ENCODE measurements at regions not wholly inside any gene's neighbourhood (a gene's known extent, or its start where the extent isn't known, plus 50 kb on each side); places are given as distances from the start of the nearest gene placed in this dataset.

DNA sequence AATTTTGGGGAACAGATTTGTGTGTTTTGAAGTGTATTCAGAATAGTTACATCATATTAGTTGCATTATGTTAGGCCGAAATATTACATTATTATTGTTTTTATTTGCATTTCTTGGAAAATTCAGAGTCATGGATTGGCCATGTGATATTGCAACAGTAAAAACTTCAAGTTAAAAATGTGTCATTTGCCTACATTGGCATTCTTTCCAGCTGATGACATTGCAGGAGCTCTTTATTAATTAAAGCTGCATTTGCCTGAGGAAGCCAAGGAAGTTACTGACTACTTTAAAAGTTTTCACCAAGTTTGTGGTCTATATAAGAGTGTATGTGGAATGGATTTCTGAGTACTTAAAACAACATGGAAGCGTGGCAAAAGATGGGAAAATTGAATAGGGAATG is 726.4 kb upstream of the SGO1 start:
- no peak overlapping the region for H3K4me3 ChIP-seq (ENCODE audit: insufficient read depth, low read depth, low read length)
- no peaks in the 10 kb centered on the region for H3K27me3 ChIP-seq (ENCODE audit: control insufficient read depth, insufficient read depth, low read length)

DNA sequence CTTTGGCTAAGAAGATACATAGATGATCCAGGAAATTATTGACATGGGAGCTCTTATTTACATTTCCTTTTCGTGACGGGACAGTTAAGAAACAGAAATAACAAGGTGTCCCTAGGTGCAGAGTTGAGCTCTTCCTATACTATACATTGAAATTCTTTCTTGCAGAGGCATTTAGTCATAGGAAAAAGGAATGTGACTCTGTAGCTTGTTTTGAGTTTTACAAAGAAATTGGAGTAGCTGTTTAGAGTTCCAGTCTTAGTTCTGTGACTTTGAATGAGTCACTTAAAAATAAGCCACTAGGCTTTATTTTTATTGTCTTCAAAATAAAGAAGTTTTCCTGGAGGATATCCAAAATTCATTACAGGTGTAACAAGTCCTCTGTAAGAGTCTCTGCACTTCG is 723.5 kb upstream of the SGO1 start:
- no peak for DNase-seq
- no peak overlapping the region for H3K4me3 ChIP-seq (ENCODE audit: insufficient read depth, low read depth, low read length)
- H3K36me3 ChIP-seq (replicated peaks; ENCODE audit: control insufficient read depth, insufficient read depth, low read length), result no peaks in the 10 kb centered on the region
- H3K27me3 ChIP-seq (ENCODE audit: control insufficient read depth, insufficient read depth, low read length), result no peaks in the 10 kb centered on the region

More for the DNA sequence above, 726.4 kb upstream of the SGO1 start:
- no peaks in the 10 kb centered on the region for H3K36me3 ChIP-seq (replicated peaks; ENCODE audit: control insufficient read depth, insufficient read depth, low read length)
- DNase-seq, result no peak

DNA sequence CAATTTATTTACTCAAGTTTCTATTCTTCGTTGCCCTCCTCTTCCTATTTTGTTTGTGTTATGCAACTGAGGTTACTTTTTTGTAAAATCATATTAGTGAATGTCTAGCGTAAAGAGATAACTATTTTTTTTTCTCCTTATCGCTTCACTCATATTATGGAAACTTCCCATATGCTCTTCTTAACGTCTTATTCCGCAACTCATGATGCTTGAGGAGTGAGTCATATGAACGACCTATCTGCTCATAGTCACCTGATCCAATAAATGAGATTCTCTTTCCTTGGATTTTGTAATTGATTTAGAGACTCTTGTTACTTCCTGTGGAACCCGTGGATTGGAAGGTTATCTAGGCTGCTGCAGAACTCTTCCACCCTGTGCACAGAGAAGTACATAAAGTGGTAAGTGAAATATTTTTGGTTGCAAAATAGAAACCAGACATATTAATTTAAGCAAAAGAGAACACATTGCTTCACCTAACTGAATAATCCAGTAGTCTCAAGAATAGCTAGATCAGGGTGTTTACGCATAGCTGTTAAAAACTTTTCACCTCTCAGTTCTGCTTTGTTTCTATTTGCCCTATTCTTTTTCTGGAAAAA is 719.3 kb upstream of the SGO1 start:
- no peak overlapping the region for H3K4me3 ChIP-seq (ENCODE audit: insufficient read depth, low read depth, low read length)
- no peak for DNase-seq
- H3K27me3 ChIP-seq (ENCODE audit: control insufficient read depth, insufficient read depth, low read length), result no peaks in the 10 kb centered on the region
- no peaks in the 10 kb centered on the region for H3K36me3 ChIP-seq (replicated peaks; ENCODE audit: control insufficient read depth, insufficient read depth, low read length)

DNA sequence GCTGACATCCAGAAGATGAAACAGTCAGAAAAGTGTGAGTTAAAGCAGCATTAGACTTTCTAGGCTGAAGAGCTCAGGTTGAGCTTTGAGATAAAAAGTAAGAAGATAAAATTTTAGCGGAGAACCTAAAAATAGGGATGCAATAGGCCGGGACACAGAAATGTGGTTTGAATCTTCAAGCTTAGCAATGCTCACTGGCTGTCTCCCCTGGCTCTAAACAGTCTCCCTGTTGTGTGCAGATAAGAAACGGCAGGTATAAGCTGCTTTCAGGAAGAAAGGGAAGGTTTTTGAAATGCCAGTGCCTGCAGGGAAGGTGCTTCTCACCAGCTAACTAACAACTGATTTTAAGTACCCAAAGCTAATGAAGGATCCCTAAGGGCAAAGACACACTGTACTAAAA is 718.7 kb upstream of the SGO1 start:
- no peak for DNase-seq
- no peak overlapping the region for H3K4me3 ChIP-seq (ENCODE audit: insufficient read depth, low read depth, low read length)
- no peaks in the 10 kb centered on the region for H3K36me3 ChIP-seq (replicated peaks; ENCODE audit: control insufficient read depth, insufficient read depth, low read length)
- H3K27me3 ChIP-seq (ENCODE audit: control insufficient read depth, insufficient read depth, low read length), result no peaks in the 10 kb centered on the region

DNA sequence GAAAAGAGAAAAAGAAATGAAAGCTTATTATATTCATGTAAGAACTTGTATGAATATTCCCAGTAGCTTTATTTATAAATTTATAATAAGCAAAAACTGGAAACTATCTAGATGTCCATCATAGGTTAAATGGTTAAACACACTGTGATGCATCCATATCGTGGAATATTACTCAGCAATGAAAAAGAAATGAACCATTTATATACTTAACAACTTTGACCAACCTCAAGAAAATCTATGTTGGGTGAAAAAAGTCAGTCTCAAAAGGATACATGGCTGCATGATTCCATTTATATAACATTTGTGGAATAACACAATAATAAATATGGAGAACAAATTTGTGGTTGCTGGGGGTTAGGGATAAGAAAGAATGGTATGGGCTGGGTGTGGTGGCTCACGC is 713.0 kb upstream of the SGO1 start:
- DNase-seq, result no peak

DNA sequence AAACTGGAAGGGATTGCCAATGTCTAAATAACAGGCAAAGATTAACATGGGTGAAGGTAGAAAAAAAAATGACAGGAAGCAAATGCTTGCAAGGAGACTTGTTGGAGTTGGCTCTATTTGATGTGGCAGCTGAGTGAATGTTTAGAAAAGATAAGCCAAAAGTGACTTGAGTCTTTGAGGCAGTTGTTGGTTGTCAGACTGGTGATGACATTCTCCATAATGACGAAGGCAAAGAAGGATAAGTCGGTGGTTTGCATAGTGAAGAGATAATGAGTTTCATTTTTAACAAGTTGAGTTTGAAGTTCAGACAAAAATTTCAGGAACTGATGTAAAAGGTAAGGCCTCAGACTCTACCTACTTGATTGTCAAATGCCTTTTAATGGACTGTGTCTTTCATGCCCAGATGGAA is 704.1 kb upstream of the SGO1 start:
- Histone ChIP-seq H3K27me3 (ENCODE audit: control insufficient read depth, insufficient read depth, low read length) (no peaks in the 10 kb centered on the region), H3K36me3 (replicated peaks; ENCODE audit: control insufficient read depth, insufficient read depth, low read length) (no peaks in the 10 kb centered on the region), H3K4me3 (ENCODE audit: insufficient read depth, low read depth, low read length) (no peak overlapping the region)
- DNase-seq, result no peak

More for the DNA sequence above, 713.0 kb upstream of the SGO1 start:
- no peak overlapping the region for H3K4me3 ChIP-seq (ENCODE audit: insufficient read depth, low read depth, low read length)
- H3K36me3 ChIP-seq (replicated peaks; ENCODE audit: control insufficient read depth, insufficient read depth, low read length), result no peaks in the 10 kb centered on the region
- no peaks in the 10 kb centered on the region for H3K27me3 ChIP-seq (ENCODE audit: control insufficient read depth, insufficient read depth, low read length)

DNA sequence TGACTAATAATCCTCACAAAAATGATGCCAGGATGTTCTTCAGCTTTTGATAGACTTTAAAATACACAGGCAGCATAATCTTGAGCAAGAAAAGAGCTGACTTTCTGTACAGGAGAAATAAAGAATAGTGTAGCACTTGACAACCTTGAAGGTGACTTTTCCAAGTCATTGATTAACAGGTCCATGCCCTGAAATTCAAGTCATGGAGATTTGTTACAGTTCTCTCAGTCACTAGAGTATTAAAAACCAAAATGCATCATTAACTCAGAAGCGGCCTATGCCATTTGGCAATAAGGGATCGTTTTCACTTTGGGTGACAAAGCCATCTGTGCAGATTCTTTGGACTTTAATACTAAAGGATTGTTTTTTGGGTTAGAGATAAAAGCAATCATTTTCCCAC is 692.7 kb upstream of the SGO1 start:
- DNase-seq, result no peak
- Histone ChIP-seq H3K27me3 (ENCODE audit: control insufficient read depth, insufficient read depth, low read length) (no peaks in the 10 kb centered on the region), H3K4me3 (ENCODE audit: insufficient read depth, low read depth, low read length) (no peak overlapping the region), H3K36me3 (replicated peaks; ENCODE audit: control insufficient read depth, insufficient read depth, low read length) (no peaks in the 10 kb centered on the region)

DNA sequence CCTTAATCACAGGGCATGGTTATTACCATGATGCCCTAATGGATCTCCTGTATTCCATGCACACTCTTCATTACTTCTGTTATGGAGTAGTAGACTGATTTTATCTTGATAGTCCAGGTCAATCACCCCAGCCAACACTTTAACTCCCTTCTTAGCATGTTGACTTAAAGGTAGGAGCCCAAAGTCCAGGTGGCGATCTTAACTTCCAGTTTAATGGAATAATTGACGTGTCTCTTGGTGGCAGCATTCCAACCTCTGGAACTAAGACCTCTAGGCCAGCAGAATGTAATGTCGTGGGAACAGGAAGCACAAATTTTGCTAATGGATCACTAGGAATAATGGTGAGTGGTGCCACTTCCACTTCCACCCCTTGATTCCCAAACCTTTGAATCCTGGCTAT is 687.2 kb upstream of the SGO1 start:
- Histone ChIP-seq H3K4me3 (ENCODE audit: insufficient read depth, low read depth, low read length) (no peak overlapping the region), H3K36me3 (replicated peaks; ENCODE audit: control insufficient read depth, insufficient read depth, low read length) (no peaks in the 10 kb centered on the region), H3K27me3 (ENCODE audit: control insufficient read depth, insufficient read depth, low read length) (no peaks in the 10 kb centered on the region)
- DNase-seq, result no peak

DNA sequence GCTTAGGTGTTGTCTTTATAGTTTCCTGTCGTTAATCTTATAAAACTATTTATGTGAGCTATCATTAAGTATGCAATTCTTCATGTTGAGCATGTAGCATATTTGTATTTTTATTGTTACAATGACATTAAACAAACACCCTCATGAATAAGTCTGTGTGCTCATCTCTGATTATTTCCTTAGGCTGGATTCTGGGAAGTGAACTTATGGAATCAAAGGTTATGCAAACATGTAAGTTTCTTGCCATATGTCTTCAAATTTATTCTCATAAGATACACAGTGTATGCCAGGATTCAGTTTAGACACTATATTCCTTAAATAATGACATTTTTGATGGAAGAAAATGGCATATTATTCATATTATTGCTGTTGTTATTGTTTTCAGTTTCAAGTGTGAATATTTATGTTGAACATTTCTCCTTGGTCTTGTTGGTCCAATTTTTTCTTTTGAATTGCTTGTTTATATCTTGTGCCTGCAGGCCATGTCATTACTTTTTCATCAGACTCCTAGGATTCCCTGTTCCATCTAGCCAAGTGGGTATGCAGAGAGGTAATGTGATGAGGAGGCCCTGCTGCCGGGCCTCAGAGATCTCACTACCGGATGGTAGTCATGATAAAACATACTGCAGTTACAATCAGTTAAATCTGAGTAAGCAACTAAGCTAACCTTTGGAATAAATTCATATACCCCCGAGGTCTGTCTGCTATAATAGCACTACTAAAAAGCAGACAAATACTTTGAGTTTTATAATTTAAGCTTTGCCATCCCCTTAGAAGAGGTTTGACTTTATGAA is 684.3 kb upstream of the SGO1 start:
- no peak for DNase-seq
- H3K4me3 ChIP-seq (ENCODE audit: insufficient read depth, low read depth, low read length), result no peak overlapping the region
- H3K36me3 ChIP-seq (replicated peaks; ENCODE audit: control insufficient read depth, insufficient read depth, low read length), result no peaks in the 10 kb centered on the region
- no peaks in the 10 kb centered on the region for H3K27me3 ChIP-seq (ENCODE audit: control insufficient read depth, insufficient read depth, low read length)

DNA sequence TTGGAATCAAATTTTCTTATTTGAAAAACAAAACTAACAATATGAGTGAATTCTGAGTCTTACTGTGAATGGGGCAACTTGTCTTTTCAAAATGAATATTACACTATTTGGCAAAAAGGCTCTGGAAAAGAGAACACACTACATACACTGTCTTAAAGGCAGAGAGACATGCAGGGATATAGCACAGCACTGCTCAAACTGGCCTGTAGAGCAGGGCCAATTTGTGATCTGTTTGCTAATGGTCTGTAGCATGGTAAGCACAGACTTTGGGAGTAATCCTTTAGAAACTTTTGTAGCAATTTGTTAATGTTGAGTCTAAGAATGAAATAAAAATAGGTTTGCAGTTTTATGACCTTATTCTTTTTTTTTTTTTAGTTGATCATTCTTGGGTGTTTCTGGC is 679.8 kb upstream of the SGO1 start:
- no peaks in the 10 kb centered on the region for H3K27me3 ChIP-seq (ENCODE audit: control insufficient read depth, insufficient read depth, low read length)
- no peak for DNase-seq
- H3K36me3 ChIP-seq (replicated peaks; ENCODE audit: control insufficient read depth, insufficient read depth, low read length), result no peaks in the 10 kb centered on the region; the same call in 1 of the 2 replicates
- H3K4me3 ChIP-seq (ENCODE audit: insufficient read depth, low read depth, low read length), result no peak overlapping the region

DNA sequence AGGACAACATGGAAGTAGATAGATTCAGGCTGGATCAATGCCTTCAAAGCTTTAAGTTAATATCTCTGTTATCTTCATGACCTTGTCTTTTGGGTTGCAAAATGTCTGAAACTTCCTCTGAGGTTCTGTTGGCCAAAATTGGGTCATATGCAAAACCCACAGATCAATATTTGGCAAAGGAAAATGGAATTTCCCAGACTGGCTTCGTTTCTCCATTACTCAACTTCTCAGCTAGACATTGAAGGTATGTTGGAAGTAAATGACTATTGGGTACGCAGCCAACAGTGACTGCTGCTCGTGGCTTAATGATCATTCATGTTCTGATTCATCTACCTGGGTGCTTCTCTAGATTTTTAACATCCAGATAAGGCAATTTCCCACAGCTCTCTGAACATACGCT is 675.4 kb upstream of the SGO1 start:
- no peaks in the 10 kb centered on the region for H3K27me3 ChIP-seq (ENCODE audit: control insufficient read depth, insufficient read depth, low read length)
- no peak overlapping the region for H3K4me3 ChIP-seq (ENCODE audit: insufficient read depth, low read depth, low read length)
- no peaks in the 10 kb centered on the region; the same call in 1 of the 2 replicates for H3K36me3 ChIP-seq (replicated peaks; ENCODE audit: control insufficient read depth, insufficient read depth, low read length)
- no peak for DNase-seq

DNA sequence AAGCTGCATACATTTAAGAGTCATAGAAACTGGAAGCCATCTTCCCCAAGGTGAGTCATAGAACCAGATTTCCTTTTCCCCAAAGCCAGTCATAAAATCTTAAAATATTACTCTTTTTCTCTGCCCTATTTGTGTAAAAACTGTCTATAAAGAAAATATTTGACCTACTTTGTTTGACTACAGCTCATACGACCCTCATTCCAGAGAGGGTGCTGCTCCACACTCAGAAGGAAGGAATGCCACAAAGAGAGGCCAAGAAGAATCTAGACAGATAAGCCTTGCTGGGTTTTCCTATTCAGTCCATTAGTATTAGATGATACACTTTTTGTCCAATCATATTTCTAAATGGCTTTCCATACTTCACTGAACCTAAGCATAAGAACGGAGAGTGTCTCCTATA is 671.6 kb upstream of the SGO1 start:
- DNase-seq, result no peak
- no peaks in the 10 kb centered on the region; the same call in 1 of the 2 replicates for H3K27me3 ChIP-seq (ENCODE audit: control insufficient read depth, insufficient read depth, low read length)
- H3K36me3 ChIP-seq (replicated peaks; ENCODE audit: control insufficient read depth, insufficient read depth, low read length), result no peaks in the 10 kb centered on the region
- H3K4me3 ChIP-seq (ENCODE audit: insufficient read depth, low read depth, low read length), result no peak overlapping the region

DNA sequence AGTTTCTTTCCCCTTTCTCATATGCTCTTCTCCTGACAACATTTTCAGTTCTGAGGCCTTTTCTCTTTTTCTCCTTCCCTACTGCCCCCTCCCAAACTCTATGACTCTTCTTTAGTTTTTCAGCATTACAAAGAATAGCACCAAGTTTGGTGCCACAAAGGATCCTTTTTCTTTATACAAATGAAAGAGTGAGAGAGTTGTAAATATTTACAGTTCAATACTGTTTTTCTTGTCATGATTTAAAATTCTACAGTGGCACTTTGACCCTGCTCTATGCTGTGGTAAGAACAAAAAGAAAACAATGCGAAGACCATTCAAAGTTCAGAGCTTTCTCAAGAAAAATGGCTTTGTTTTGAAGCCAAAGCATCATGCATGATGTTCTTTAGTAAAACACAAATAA is 667.9 kb upstream of the SGO1 start:
- Histone ChIP-seq H3K36me3 (replicated peaks; ENCODE audit: control insufficient read depth, insufficient read depth, low read length) (no peaks in the 10 kb centered on the region), H3K27me3 (ENCODE audit: control insufficient read depth, insufficient read depth, low read length) (no peaks in the 10 kb centered on the region; the same call in 1 of the 2 replicates), H3K4me3 (ENCODE audit: insufficient read depth, low read depth, low read length) (no peak overlapping the region)
- no peak for DNase-seq

DNA sequence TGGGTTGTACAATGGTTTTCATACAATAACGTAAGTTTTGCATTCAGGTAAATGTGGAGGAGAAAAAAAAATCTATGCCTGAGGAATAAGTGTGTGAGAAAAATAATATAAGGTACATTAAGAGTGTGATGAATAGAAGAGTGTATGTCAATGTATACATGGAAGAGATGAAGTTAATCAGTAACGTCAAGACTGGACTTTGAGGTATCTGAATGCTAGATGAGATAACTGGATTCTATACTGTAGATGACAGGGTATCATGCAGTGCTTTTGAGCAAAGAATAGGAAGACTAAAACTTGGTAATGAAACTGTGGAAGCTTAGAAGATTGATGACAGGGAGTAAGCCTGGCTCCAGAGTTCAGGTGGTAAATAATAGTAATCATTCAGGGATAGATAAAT is 666.7 kb upstream of the SGO1 start:
- Histone ChIP-seq H3K27me3 (ENCODE audit: control insufficient read depth, insufficient read depth, low read length) (no peaks in the 10 kb centered on the region; the same call in 1 of the 2 replicates), H3K36me3 (replicated peaks; ENCODE audit: control insufficient read depth, insufficient read depth, low read length) (no peaks in the 10 kb centered on the region), H3K4me3 (ENCODE audit: insufficient read depth, low read depth, low read length) (no peak overlapping the region)
- no peak for DNase-seq

DNA sequence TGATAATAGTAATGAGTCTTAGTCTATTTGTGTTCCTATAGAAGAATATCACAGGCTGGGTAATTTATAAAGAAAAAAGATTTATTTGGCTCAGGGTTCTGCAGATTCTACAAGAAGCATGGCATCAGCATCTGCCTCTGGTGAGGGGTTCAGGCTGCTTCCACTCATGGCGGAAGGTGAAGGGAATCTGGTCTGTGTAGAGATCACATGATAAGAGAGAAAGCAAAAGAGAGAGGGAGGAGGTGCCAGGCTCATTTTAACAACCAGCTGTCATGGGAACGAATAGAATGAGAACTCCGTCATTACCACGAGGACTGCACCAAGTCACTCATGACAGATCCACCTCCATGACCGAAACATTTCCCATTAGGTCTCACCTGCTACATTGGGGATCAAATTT is 664.0 kb upstream of the SGO1 start:
- Histone ChIP-seq H3K36me3 (replicated peaks; ENCODE audit: control insufficient read depth, insufficient read depth, low read length) (no peaks in the 10 kb centered on the region), H3K27me3 (ENCODE audit: control insufficient read depth, insufficient read depth, low read length) (no peaks in the 10 kb centered on the region; the same call in 1 of the 2 replicates), H3K4me3 (ENCODE audit: insufficient read depth, low read depth, low read length) (no peak overlapping the region)
- no peak for DNase-seq

Data from H7 (cell line).